Neural progenitor cell (in vitro differentiated cells): ENCODE measurements at regions not wholly inside any gene's neighbourhood (a gene's known extent, or its start where the extent isn't known, plus 50 kb on each side); places are given as distances from the start of the nearest gene placed in this dataset.

ENCODE experiments used
- EZH2 ChIP-seq: fragments of 200-600 bp; sonication (generic); IDR thresholded peaks from 2 replicates; pipeline ENCODE4 v1.6.1; 2017; ENCODE audit warnings: antibody characterized with exemption, mild to moderate bottlenecking, moderate library complexity
- EZH2phosphoT487 ChIP-seq: fragments of 200-600 bp; sonication (generic); IDR thresholded peaks from 2 replicates; pipeline ENCODE4 v1.6.1; 2017; ENCODE audit warnings: antibody characterized with exemption
- TF ChIP-seq, protein P1 (sequence below): fragments of 200-600 bp; sonication (generic); IDR thresholded peaks from 2 replicates; pipeline ENCODE4 v1.5.1; 2017; ENCODE audit warnings: antibody characterized with exemption, mild to moderate bottlenecking

DNA sequence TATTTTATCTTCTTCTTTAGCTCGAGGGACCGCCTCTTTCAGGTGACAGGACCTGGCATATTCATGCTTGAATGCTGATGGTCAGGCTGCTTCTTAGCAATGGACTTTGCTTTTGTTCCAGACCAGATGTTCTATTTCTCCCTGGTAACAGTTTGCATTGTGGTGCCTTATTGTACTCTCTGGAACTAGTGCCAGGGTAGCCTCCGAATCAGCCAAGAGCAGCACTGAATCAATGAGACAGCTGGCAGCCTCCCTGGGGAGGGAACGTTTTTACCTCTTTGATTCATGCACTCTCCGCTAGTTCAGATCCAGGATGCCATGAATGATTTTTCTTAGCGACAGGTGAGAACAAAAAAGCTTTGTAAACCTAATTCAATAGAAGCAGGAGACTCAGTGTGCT is 54.1 kb upstream of the NXPH1 start:
- TF ChIP-seq, protein P1, sequence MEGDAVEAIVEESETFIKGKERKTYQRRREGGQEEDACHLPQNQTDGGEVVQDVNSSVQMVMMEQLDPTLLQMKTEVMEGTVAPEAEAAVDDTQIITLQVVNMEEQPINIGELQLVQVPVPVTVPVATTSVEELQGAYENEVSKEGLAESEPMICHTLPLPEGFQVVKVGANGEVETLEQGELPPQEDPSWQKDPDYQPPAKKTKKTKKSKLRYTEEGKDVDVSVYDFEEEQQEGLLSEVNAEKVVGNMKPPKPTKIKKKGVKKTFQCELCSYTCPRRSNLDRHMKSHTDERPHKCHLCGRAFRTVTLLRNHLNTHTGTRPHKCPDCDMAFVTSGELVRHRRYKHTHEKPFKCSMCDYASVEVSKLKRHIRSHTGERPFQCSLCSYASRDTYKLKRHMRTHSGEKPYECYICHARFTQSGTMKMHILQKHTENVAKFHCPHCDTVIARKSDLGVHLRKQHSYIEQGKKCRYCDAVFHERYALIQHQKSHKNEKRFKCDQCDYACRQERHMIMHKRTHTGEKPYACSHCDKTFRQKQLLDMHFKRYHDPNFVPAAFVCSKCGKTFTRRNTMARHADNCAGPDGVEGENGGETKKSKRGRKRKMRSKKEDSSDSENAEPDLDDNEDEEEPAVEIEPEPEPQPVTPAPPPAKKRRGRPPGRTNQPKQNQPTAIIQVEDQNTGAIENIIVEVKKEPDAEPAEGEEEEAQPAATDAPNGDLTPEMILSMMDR, result no peak
- TF ChIP-seq EZH2phosphoT487 (no peak), EZH2 (no peak)
